ENCODE measurements at regions not wholly inside any gene's neighbourhood (a gene's known extent, or its start where the extent isn't known, plus 50 kb on each side); places are given as distances from the start of the nearest gene placed in this dataset.

DNA sequence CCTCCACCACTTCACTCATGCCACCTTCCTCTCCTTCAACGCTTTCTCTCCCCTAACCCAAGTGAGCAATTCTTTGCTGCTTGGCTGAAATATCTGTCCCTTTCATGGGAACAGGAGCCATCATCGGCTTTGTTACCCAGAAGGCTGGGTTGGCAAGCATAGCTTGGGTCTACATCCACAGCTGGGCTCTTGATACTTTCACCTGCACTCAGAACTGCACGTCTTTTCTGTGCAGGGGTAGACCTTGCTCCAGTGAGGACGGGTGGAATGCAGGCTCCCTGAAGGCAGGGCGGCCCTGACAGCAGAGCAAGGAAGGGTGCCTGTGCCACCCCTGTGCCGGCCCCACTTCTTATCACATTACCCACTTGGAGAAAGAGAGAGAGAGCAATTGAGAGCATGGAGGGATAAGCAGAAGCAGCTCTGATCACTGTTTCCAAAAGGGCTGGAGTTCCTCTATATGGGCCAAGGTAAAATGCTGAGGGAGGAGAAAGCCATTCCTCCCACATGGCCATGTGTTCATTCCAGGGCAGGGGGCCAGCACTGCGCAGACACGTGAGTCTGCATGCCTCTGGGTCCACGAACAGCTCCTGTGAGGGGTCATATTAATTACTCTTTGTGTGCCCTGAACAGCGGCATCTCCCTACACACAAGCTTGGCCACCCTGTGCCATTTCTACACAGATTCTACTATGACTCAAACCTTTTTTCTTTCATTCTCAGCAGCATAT lies 181.8 kb downstream of the BUD13 start:
- Histone ChIP-seq H3K4me3 (ENCODE audit: low read depth, low read length) (no peak overlapping the region), H3K36me3 (ENCODE audit: insufficient read depth) (no peaks in the 10 kb centered on the region), H3K4me1 (ENCODE audit: insufficient read depth) (no peaks in the 10 kb centered on the region), H3K27ac (ENCODE audit: low read depth) (no peak overlapping the region)
- 73% methylated on average over 10 of the region's 10 CpGs for WGBS
- no peak for DNase-seq (ENCODE audit: extremely low spot score)

DNA sequence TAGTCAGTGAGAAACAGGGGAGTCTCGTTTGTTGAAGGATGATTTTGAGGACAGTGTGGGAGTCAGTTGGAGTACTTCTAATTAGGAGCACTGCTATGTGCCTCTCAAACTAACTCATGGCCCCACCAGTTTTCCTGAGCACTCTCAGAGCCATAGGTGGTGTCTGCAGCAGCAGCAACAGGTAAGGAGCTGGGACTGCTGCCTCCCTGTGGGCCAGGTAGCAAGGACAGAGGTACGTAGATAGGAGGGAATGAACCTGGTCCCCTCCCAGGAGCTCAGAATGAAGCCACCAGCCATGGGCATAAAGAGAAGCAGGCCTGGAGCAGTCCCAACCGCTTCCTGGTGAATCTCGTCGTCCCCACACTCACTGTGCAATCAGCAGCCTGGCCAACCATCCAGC lies 183.4 kb downstream of the BUD13 start:
- Histone ChIP-seq H3K4me1 (ENCODE audit: insufficient read depth) (no peaks in the 10 kb centered on the region), H3K4me3 (ENCODE audit: low read depth, low read length) (no peak overlapping the region), H3K27ac (ENCODE audit: low read depth) (no peak overlapping the region), H3K36me3 (ENCODE audit: insufficient read depth) (no peaks in the 10 kb centered on the region)
- WGBS = 77% methylated on average over 5 of the region's 5 CpGs
- DNase-seq (ENCODE audit: extremely low spot score) = no peak

DNA sequence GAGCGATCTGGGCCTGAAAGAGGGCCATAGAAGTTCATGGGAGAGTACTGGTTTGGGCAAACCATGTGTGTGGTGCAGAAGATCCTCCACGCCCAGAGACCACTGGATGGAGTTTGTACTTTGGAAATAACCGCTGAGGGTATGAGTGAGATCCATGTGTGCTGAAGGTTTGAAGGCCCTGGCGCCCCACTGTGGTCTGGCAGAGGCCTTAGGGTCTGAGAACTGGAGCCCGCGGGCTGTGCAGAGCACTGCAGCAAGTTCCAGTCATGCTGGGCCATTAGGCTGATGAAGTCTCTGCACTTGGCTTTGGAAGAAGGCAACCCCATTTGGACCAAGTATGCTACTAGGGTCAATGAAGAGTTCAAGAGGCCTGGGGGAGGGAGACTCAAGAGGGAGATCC lies 186.4 kb downstream of the BUD13 start:
- Histone ChIP-seq H3K4me3 (ENCODE audit: low read depth, low read length) (no peak overlapping the region), H3K27ac (ENCODE audit: low read depth) (no peak overlapping the region), H3K4me1 (ENCODE audit: insufficient read depth) (no peaks in the 10 kb centered on the region), H3K36me3 (ENCODE audit: insufficient read depth) (no peaks in the 10 kb centered on the region)
- WGBS = 84% methylated on average over 6 of the region's 6 CpGs
- DNase-seq (ENCODE audit: extremely low spot score) = no peak

DNA sequence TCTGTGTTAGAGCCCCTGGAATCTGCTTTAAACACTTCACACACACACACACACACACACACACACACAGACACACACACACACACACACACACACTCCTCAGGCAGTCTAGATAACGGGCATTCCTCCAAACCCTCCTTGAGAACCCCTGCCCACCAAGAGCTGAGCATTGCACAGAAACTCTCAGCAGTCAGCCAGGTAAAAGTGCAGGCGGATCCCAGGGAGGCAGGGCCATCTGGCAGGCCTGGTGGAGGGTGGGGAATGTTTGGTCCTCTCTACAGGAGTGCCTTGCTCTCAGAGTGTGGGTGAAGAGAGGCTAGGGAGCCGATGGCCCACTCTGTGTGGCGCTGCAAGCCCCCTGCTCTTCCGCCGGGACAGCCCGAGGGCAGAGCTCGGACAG lies 190.2 kb downstream of the BUD13 start:
- Histone ChIP-seq H3K4me3 (ENCODE audit: low read depth, low read length) (no peak overlapping the region), H3K4me1 (ENCODE audit: insufficient read depth) (no peaks in the 10 kb centered on the region), H3K27ac (ENCODE audit: low read depth) (no peak overlapping the region), H3K36me3 (ENCODE audit: insufficient read depth) (no peaks in the 10 kb centered on the region)
- DNase-seq (ENCODE audit: extremely low spot score) = no peak
- WGBS = 74% methylated on average over 8 of the region's 8 CpGs

DNA sequence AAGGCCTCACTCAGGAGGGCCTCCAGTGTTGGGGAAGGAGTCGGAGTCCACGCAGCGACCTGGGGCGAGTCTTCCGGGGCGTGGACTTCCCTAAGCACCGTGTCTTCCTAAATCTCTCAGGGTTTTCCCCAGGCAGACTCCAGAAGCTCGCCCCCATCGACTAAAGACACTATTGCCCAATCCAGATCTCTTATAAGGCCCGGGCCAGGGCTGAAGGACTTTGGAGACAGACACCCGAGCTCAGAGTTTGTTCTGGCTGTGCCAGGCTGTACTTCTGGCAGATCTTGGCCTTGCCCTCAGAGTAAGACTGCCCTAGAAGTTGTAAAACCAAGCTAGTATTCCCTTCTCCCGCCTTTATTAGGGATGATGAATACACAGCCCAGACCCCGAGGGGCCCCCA lies 191.4 kb downstream of the BUD13 start:
- no peak overlapping the region for H3K4me3 ChIP-seq (ENCODE audit: low read depth, low read length)
- H3K4me1 ChIP-seq (ENCODE audit: insufficient read depth) = no peaks in the 10 kb centered on the region
- no peak overlapping the region for H3K27ac ChIP-seq (ENCODE audit: low read depth)
- WGBS = 38% methylated on average over 13 of the region's 13 CpGs
- no peaks in the 10 kb centered on the region for H3K36me3 ChIP-seq (ENCODE audit: insufficient read depth)
- no peak for DNase-seq (ENCODE audit: extremely low spot score)

DNA sequence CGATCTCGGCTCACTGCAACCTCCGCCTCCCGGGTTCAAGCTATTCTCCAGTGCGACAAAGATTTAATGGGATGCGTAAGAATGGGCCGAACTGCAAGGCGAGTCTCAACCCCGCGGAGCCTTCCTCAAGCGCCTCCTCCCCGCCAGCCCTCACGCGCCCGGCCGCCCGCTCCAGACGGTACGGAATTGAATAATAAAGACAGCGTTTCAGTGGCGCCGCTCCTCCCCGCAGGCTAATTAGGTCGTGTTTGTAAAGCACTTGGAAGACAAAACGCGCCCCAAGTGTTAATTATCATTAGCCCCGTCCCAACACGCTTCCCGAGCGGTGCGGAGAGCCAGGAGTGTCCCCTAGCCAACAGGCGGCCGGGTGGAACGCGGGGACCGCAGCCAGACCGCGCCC lies 192.0 kb downstream of the BUD13 start:
- Histone ChIP-seq H3K36me3 (ENCODE audit: insufficient read depth) (no peaks in the 10 kb centered on the region), H3K4me3 (ENCODE audit: low read depth, low read length) (no peak overlapping the region), H3K4me1 (ENCODE audit: insufficient read depth) (no peaks in the 10 kb centered on the region), H3K27ac (ENCODE audit: low read depth) (no peak overlapping the region)
- DNase-seq (ENCODE audit: extremely low spot score) = no peak
- WGBS = 4% methylated on average over 38 of the region's 38 CpGs

DNA sequence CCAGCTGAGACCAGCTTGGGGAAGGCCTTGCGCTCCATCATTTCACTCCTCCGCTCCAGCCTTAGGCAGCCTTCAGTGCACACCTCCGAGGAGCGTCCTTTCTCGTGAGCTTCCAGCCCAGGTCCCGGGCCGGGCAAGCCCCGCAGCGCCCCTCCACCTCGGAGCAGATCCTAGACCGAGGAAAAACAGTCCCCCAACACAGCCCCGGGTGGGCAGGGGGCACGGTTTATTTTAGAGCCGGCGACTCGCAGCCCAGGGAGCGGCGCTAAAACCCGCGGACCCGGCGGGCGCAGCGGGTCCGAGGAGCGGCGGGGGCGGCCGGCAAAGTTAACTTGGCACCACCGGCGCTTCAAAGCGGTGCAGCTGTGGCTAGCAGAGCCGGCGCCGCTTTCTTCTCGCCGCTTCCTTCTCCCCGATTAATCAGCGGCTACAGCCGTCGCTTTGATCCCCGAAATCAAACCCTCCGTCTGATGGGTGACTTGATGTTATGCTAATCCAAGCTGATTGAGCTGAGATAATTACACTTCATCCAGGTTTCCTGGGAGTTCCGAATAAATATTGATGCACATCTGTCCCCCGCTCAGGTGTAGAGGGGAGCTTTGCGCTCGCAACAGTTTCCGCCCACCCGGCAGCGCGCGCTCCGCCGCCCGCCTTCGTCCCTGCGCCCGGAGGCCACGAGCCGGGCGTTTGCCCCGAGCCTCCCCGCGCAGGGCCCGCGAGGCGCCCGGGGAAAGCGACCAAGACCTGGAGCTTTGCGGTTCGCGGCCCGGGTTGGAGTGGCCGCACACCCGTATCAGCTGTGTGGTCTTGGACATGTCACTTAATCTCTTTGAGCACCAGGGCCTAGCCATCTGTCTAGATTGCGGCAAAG lies 192.7 kb downstream of the BUD13 start:
- Histone ChIP-seq H3K36me3 (ENCODE audit: insufficient read depth) (no peaks in the 10 kb centered on the region), H3K27ac (ENCODE audit: low read depth) (no peak overlapping the region), H3K4me1 (ENCODE audit: insufficient read depth) (no peaks in the 10 kb centered on the region), H3K4me3 (ENCODE audit: low read depth, low read length) (no peak overlapping the region)
- no peak for DNase-seq (ENCODE audit: extremely low spot score)
- WGBS = 3% methylated on average over 76 of the region's 76 CpGs

DNA sequence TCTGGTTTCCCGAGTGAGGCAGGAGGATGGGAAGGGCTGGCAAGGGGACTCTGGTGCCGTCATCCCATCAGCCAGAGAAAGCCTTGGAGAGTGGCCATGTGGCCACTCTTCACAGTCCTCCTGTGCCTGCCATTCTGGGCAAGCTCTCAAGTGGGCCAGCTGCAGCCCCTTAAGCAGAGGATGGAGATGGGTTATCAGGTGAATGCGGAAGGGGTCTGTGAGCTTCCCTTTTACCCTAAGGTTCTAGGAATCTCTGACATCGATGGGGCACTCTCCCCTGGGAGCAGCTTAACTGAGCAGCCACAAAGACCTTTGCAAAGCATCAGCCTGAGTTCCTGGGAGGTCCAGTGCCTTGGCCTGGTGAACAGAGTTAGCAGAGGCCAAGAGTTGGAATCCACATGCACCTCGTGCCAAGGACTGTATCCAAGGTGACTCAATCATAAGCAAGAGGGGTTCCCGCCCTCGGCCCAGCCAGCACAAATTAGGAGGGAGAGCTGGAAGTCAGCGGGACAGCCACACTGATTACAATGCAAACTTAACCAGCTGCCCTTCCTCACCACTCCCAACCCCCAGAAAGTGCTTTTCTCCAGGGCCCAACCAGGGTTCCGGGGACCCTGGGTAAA lies 193.6 kb downstream of the BUD13 start:
- DNase-seq (ENCODE audit: extremely low spot score) = no peak
- no peak overlapping the region for H3K4me3 ChIP-seq (ENCODE audit: low read depth, low read length)
- no peaks in the 10 kb centered on the region for H3K36me3 ChIP-seq (ENCODE audit: insufficient read depth)
- no peaks in the 10 kb centered on the region for H3K4me1 ChIP-seq (ENCODE audit: insufficient read depth)
- WGBS = 6% methylated on average over 9 of the region's 9 CpGs
- no peak overlapping the region for H3K27ac ChIP-seq (ENCODE audit: low read depth)

DNA sequence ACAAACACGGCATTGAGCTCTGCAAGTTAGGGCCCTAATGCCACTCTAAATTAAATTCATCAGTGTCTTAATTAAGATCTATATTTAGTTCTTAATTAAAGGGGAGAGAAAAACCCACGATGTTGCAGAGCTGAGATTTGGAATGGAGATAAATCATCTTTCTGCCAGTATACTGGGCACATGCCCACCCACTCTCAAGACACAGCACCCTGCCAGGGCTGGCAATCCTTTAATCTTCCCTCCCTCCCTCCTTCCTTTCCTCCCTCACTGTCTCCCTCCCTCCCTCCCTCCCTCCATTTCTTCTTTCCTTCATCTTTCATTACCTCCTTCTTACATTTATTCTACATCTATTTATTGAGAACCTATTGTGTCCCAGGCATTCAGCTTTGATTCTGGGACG lies 194.8 kb downstream of the BUD13 start:
- 79% methylated on average over 3 of the region's 3 CpGs for WGBS
- no peaks in the 10 kb centered on the region for H3K4me1 ChIP-seq (ENCODE audit: insufficient read depth)
- no peak for DNase-seq (ENCODE audit: extremely low spot score)

DNA sequence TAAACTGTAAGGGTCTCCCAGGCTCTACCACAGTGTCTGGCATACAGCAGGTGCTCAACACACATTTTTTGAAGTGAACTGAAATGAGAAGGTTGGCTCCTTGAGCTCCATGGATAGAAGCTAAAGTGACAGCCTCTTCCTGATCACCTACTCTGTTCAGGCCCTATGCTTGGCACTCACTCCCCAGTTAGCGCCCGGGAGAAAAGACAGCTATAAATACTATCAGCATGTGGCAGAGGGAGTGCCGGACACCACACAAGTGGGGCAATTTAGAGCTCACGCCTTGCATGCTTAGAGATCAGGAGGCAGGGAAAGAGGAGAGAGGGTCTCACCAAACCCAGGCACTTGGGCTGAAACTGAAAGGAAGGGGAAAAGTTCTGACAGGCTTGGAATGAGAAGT lies 195.5 kb downstream of the BUD13 start:
- 50% methylated on average over 4 of the region's 4 CpGs for whole genome bisulfite sequencing
- no peaks in the 10 kb centered on the region for H3K36me3 ChIP-seq (ENCODE audit: insufficient read depth)

More for the DNA sequence above, 194.8 kb downstream of the BUD13 start:
- H3K27ac ChIP-seq (ENCODE audit: low read depth) = no peak overlapping the region
- no peak overlapping the region for H3K4me3 ChIP-seq (ENCODE audit: low read depth, low read length)
- no peaks in the 10 kb centered on the region for H3K36me3 ChIP-seq (ENCODE audit: insufficient read depth)

DNA sequence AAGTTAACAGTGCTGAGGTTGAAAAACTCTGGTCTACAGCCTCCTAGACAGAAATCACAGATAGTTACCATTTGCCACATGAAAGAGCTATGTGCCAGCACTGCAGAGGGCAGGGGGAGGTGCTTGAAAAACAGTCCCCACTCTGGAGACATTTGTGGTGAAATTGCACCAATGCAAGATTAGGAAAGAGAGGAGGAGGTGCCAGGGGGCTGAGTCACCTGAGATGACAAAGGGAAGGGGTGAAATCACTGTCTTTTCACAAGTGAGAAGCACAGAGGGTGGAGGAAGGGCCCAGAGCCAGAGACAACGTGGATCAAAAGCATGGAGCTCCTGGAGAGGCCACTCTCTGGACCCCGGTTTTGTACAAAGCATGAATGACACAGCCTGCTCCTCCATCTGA lies 196.3 kb downstream of the BUD13 start:
- 33% methylated on average over 2 of the region's 2 CpGs for WGBS
- no peak overlapping the region for H3K27ac ChIP-seq (ENCODE audit: low read depth)
- no peaks in the 10 kb centered on the region for H3K4me1 ChIP-seq (ENCODE audit: insufficient read depth)
- no peaks in the 10 kb centered on the region for H3K36me3 ChIP-seq (ENCODE audit: insufficient read depth)
- no peak for DNase-seq (ENCODE audit: extremely low spot score)
- no peak overlapping the region for H3K4me3 ChIP-seq (ENCODE audit: low read depth, low read length)

More for the DNA sequence above, 195.5 kb downstream of the BUD13 start:
- Histone ChIP-seq H3K4me3 (ENCODE audit: low read depth, low read length) (no peak overlapping the region), H3K4me1 (ENCODE audit: insufficient read depth) (no peaks in the 10 kb centered on the region), H3K27ac (ENCODE audit: low read depth) (no peak overlapping the region)
- no peak for DNase-seq (ENCODE audit: extremely low spot score)

DNA sequence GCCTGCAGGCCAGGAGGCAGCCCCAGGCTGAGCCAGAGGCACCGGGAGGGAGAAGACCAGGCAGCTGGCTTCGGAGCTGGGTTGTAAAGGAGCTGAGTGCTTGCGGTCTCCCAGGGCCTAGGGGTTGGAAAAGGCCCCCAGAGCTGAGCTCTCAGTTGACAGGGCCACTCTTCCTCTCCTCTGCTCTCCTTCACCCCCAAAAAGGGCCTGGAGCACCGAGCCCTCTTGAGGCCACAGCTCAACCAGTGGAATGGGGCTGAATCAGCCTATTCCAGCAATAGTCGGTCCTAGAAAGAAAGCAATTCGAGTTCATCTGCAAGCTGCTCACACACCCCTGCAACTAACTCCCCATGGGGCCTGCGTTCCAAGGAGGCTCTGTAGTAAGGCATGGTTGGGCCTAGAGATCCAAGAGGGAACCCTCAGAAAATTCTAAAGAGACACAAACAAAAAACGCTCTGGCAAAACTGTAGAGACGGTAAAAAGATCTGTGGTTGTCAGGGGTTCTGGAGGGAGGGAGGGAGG lies 205.0 kb downstream of the BUD13 start:
- Histone ChIP-seq H3K27ac (ENCODE audit: low read depth) (no peak overlapping the region), H3K4me1 (ENCODE audit: insufficient read depth) (no peaks in the 10 kb centered on the region), H3K4me3 (ENCODE audit: low read depth, low read length) (no peak overlapping the region), H3K36me3 (ENCODE audit: insufficient read depth) (no peaks in the 10 kb centered on the region)
- DNase-seq (ENCODE audit: extremely low spot score) = no peak
- WGBS = 58% methylated on average over 9 of the region's 9 CpGs

DNA sequence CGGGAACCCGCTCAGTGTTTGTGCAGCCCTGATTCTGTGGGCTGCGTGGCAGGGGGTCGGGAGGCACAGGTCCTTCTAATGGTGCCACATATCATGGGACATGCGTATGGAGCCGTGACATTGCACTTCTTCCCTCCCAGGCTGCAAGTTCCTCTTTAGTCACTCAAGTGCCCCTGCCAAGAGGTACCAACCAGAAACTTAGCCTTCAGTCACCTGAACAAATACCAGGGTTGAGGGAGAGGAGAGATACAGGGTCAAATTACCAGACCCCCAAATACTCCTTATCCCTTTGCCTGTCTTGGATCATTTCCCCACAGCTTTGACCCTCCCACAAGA lies 209.1 kb downstream of the BUD13 start:
- Histone ChIP-seq H3K4me3 (ENCODE audit: low read depth, low read length) (no peak overlapping the region), H3K36me3 (ENCODE audit: insufficient read depth) (no peaks in the 10 kb centered on the region), H3K4me1 (ENCODE audit: insufficient read depth) (no peaks in the 10 kb centered on the region), H3K27ac (ENCODE audit: low read depth) (no peak overlapping the region)
- no peak for DNase-seq (ENCODE audit: extremely low spot score)
- 71% methylated on average over 6 of the region's 6 CpGs for WGBS
